ENCODE measurements at regions not wholly inside any gene's neighbourhood (a gene's known extent, or its start where the extent isn't known, plus 50 kb on each side); places are given as distances from the start of the nearest gene placed in this dataset.

DNA sequence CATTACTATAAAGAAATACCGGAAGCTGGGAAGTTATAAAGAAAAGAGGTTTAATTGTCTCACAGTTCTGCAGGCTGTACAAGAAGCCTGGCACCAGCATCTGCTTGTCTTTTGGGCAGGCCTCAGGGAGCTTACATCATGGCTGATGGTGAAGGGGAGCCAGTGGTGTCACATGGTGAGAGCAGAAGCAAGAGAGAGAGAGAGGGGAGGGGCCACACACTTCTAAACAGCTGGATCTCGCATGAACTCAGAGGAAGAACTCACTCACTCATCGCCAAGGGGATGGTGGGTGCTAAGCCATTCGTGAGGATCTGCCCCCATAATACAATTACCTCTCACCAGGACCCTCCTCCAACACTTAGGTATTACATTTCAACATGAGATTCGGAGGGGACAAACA lies 51.8 kb upstream of the ANKRD34C start:
- TF ChIP-seq, protein P1, sequence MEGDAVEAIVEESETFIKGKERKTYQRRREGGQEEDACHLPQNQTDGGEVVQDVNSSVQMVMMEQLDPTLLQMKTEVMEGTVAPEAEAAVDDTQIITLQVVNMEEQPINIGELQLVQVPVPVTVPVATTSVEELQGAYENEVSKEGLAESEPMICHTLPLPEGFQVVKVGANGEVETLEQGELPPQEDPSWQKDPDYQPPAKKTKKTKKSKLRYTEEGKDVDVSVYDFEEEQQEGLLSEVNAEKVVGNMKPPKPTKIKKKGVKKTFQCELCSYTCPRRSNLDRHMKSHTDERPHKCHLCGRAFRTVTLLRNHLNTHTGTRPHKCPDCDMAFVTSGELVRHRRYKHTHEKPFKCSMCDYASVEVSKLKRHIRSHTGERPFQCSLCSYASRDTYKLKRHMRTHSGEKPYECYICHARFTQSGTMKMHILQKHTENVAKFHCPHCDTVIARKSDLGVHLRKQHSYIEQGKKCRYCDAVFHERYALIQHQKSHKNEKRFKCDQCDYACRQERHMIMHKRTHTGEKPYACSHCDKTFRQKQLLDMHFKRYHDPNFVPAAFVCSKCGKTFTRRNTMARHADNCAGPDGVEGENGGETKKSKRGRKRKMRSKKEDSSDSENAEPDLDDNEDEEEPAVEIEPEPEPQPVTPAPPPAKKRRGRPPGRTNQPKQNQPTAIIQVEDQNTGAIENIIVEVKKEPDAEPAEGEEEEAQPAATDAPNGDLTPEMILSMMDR (IDR thresholded peaks at IDR 0.05), result no peak
- TF ChIP-seq ZFX (IDR thresholded peaks at IDR 0.05; ENCODE audit: borderline replicate concordance), result no peak
- no peak overlapping the region for H3K27ac ChIP-seq

DNA sequence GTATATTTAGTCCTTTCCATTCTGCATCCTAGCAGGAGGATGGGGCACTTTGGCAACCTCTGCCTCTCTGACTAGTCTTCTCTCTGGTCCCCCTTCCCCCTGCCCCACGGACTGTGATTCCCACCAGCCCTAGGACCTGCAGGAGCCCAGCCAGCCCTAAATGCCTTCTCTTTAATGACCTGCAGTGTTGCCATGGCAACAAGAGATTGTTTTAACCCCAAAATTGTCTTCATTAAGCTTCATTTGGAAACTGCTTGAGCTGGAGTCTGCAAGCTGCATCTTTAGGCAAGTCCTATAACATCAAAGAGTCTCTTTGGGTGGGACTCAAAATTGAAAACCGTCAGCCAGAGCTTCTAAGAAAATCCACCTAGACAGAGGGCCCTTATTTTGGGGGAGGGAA lies 59.7 kb upstream of the ANKRD34C start:
- H3K27ac ChIP-seq, result no peak overlapping the region
- no peak for TF ChIP-seq ZFX (IDR thresholded peaks at IDR 0.05; ENCODE audit: borderline replicate concordance)
- TF ChIP-seq, protein P1 (IDR thresholded peaks at IDR 0.05), result no peak

DNA sequence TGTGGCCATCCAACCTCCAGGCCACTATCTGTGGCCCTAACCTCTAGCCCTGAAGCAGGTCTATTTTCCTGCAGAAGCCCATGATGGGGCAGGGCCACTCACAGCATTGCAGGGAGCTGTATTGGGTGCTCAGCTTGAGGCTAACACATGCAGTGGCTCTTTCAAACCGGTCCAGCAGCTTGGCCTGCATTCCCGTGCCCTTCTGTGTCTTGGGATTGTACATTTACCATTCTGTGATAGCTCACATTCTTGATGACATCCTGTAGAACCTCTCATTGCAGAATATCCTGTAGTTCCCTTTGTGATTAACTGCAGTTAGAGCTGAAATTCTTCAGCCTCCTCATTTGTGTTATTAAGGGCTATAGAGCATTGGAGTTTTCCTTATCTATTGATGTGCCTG lies 60.8 kb upstream of the ANKRD34C start:
- no peak overlapping the region for H3K27ac ChIP-seq
- TF ChIP-seq, protein P1 (IDR thresholded peaks at IDR 0.05), result no peak
- no peak for TF ChIP-seq ZFX (IDR thresholded peaks at IDR 0.05; ENCODE audit: borderline replicate concordance)

DNA sequence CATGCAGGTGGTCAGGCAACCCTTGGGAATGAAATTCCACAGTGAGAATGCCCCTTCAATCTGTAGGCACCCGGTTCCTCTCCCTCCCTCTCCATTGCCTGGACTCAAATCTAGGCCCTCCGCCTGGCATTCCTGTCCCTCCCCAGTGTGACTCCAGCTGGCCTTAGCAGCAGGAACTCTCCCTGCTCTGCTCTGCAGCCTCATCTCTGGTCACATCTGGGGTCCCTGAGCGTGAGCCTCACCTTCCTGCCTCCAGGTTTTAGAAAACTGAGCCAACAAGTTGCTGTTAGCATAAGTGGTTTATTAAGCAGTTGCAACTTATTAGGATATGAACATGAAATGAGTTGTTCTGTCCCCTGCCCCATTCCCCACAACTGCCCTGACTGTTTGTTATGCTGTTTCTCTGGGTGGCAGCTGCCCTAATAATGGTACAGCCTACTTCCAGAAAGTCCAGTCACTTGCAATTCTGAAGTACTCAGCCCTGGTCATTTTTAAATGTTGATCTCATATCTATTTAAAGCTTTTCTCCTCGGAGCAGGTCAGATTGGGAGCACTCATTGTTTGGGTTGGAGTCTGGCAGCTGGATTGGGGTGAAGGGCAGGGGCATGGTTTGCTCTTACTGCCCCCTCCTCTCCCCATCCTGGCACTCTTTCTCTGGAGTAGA lies 63.0 kb upstream of the ANKRD34C start:
- TF ChIP-seq, protein P1 (IDR thresholded peaks at IDR 0.05), result no peak
- H3K27ac ChIP-seq, result no peak overlapping the region

DNA sequence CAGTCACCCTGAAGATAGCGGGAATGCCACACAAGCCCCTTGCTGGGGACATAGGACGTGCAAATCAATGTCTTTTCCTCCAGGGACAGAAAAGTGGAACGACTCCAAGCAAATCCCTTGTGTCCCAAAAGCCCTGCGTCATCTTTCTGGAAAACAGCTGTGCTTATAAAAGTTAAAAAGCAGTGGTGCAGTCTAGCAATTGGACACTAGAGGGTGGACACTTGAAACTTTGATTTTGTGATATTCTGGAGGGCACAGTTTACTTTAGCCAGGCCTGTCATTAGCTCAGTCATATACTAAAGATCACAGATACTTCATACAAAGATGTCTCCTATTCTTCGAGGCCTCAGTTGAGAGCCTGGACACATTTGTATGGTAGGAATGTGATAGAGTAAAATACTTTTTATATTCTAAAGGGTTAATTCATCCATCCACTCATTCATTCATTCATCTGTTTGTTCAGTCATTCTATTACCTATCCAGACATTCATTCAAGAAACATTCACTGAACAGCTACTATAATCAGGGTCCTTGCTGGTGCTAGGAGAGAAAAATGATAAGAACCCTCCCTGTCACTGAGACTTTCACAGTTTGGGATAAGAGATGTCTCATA lies 63.8 kb upstream of the ANKRD34C start:
- TF ChIP-seq, protein P1 (IDR thresholded peaks at IDR 0.05), result peak; percentile 41; the same call in 1 of the 2 replicates
- TF ChIP-seq ZFX (IDR thresholded peaks at IDR 0.05; ENCODE audit: borderline replicate concordance), result no peak
- no peak overlapping the region for H3K27ac ChIP-seq

DNA sequence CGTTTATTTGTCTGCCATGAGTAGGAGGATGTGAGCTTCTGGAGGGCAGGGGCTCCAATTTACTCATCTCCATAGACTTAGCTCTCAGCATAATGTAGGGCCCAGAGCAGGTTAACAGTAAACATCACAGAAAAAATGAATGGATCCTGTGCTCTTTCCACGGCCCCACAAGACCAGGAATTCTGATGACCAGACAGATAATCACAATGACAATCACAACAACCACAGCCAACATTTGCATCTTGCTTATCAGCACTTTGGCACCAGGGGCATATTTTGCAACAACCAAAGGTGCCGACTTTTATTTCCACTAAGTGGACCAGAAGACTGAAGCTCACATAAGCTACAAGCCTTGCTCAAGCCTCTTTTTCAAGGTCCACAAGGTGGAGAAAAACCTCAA lies 68.9 kb upstream of the ANKRD34C start:
- no peak overlapping the region for H3K27ac ChIP-seq
- TF ChIP-seq, protein P1 (IDR thresholded peaks at IDR 0.05), result no peak
- no peak for TF ChIP-seq ZFX (IDR thresholded peaks at IDR 0.05; ENCODE audit: borderline replicate concordance)

DNA sequence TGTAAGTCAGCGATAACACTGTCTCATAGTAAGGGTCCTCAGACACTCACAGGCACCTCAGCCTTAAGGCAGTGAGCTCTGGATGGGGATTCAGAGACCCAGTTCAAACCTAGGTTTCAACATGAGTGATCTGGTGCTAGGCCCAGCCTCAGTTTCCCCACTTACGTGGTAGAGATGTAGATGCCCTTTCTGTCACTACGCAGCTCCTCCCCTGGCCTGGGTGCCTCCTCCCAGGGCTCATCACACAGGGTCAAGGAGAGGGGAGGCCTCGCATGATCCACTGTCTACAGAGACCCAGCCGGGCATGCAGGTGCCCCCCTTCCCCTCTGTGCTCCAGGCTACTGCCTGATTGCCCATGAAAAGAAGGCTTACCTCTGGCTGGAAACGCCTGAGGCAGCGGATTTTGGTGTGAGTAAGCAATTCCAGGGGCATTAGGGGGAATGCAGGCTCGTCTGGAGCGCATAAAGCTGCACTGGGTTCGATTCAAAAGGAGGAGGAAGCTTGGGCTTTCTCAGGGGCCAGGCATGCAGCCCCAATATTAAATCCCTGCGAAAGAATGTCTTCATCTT lies 69.8 kb upstream of the ANKRD34C start:
- no peak for TF ChIP-seq ZFX (IDR thresholded peaks at IDR 0.05; ENCODE audit: borderline replicate concordance)
- no peak overlapping the region for H3K27ac ChIP-seq

Data from 22Rv1 (cell line).